Body of pancreas (tissue), 4 donors: ENCODE measurements at regions not wholly inside any gene's neighbourhood (a gene's known extent, or its start where the extent isn't known, plus 50 kb on each side); places are given as distances from the start of the nearest gene placed in this dataset.

Source experiments
- POLR2A ChIP-seq, 3 donors: fragments of 450-650 bp; IDR thresholded peaks; one replicate each; pipeline ENCODE4 v1.6.1; 2016; ENCODE audit warnings: antibody characterized with exemption in 3 of 3, mild to moderate bottlenecking in 2 of 3
- TF ChIP-seq, protein P1 (sequence below), 7 experiments: fragments of 450-650 bp in 4 of 7; fragments of 200-600 bp in 3 of 7; sonication (generic) in 3 of 7; IDR thresholded peaks; one replicate each; pipeline ENCODE4 v1.5.1; 2016 to 2019; ENCODE audit warnings: antibody characterized with exemption in 7 of 7

DNA sequence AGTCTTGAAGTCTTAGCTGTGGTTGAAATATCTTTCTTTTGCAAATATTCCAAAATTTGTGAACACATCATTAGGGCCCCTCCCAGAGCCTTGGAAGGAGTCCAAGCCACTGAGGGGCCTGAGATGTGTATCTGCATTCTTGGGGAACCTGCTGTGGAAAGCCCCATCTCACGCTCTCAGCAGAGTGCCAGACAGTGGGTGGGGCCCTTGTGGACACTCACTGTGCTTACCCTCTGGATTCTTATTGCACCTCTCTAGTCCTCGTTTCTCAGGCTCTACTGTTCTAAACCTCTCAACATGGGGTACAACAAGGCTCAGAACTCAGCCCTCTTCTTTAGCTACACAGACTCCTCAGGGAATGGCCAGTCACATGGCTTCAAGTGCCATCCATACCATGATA, 416.2 kb upstream of the CDH4 start:
- TF ChIP-seq, protein P1, sequence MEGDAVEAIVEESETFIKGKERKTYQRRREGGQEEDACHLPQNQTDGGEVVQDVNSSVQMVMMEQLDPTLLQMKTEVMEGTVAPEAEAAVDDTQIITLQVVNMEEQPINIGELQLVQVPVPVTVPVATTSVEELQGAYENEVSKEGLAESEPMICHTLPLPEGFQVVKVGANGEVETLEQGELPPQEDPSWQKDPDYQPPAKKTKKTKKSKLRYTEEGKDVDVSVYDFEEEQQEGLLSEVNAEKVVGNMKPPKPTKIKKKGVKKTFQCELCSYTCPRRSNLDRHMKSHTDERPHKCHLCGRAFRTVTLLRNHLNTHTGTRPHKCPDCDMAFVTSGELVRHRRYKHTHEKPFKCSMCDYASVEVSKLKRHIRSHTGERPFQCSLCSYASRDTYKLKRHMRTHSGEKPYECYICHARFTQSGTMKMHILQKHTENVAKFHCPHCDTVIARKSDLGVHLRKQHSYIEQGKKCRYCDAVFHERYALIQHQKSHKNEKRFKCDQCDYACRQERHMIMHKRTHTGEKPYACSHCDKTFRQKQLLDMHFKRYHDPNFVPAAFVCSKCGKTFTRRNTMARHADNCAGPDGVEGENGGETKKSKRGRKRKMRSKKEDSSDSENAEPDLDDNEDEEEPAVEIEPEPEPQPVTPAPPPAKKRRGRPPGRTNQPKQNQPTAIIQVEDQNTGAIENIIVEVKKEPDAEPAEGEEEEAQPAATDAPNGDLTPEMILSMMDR (IDR thresholded peaks at IDR 0.05) = no peak
- TF ChIP-seq POLR2A (IDR thresholded peaks at IDR 0.05) = no peak
